H1 (cell line): ENCODE measurements at regions not wholly inside any gene's neighbourhood (a gene's known extent, or its start where the extent isn't known, plus 50 kb on each side); places are given as distances from the start of the nearest gene placed in this dataset.

ENCODE experiments used
- BRCA1 ChIP-seq: IDR thresholded peaks from 2 replicates; pipeline ENCODE4 v1.6.1; 2012; ENCODE audit warnings: low read depth, low read length, improper control_type of control experiment
- CBX5 ChIP-seq: fragments of 300-800, 300-1000 bp; sonication (generic); IDR thresholded peaks from 2 replicates; pipeline ENCODE4 v1.7.1; 2016; ENCODE audit warnings: antibody characterized with exemption, low read length, low read depth
- CHD2 ChIP-seq: IDR thresholded peaks from 2 replicates; pipeline ENCODE4 v1.6.1; 2012; ENCODE audit warnings: low read length, improper control_type of control experiment
- GABPA ChIP-seq: IDR thresholded peaks from 2 replicates; pipeline ENCODE4 v1.6.1; 2011; ENCODE audit warnings: mild to moderate bottlenecking, low read length, moderate library complexity, borderline replicate concordance; ENCODE audit not compliant: insufficient read depth
- POU5F1 ChIP-seq: IDR thresholded peaks from 2 replicates; pipeline ENCODE4 v1.6.1; 2011; ENCODE audit warnings: low read depth, mild to moderate bottlenecking, low read length, moderate library complexity
- RBBP5 ChIP-seq: IDR thresholded peaks from 2 replicates; pipeline ENCODE4 v1.7.1; 2012; ENCODE audit warnings: low read depth, mild to moderate bottlenecking, inconsistent platforms, low read length, moderate library complexity, borderline replicate concordance
- YY1 ChIP-seq: IDR thresholded peaks from 2 replicates; pipeline ENCODE4 v1.6.1; 2011; ENCODE audit warnings: low read depth, mild to moderate bottlenecking, low read length
- TF ChIP-seq, protein P1 (sequence below): IDR thresholded peaks from 2 replicates; pipeline ENCODE4 v1.6.1; 2011; ENCODE audit warnings: low read depth, mild to moderate bottlenecking, low read length; ENCODE audit not compliant: insufficient read depth
- TF ChIP-seq, protein P2 (sequence below): fragments of 300-600 bp; sonication (generic); IDR thresholded peaks from 2 replicates; pipeline ENCODE4 v1.7.1; 2012; ENCODE audit warnings: low read length, moderate library complexity, mild to moderate bottlenecking, inconsistent platforms; ENCODE audit not compliant: insufficient replicate concordance

DNA sequence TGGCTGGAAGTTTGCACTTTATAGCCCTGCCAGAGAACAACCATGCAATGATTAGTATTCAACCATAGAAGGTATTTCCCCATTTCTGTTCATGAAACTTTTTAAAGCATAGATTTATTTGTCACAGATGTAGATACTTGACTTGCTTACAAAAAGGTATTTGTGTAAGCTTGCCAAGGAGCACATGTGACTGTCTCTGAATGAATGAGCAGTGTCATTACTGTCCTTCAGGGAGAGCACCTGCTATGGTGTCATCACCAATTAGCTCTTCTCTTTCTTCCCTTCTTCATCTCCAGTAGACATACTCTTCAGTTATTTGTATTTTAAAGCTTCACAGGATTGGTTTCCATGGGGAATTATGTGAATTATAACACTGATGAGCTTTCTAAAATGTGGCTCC lies 1064.7 kb upstream of the GRIA3 start (continued):
- no peak for TF ChIP-seq BRCA1
- no peak for TF ChIP-seq GABPA
- no peak for TF ChIP-seq RBBP5
- TF ChIP-seq, protein P1, sequence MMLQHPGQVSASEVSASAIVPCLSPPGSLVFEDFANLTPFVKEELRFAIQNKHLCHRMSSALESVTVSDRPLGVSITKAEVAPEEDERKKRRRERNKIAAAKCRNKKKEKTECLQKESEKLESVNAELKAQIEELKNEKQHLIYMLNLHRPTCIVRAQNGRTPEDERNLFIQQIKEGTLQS = no peak
- TF ChIP-seq CHD2 = no peak
- no peak for TF ChIP-seq POU5F1
- TF ChIP-seq CBX5 = no peak
- TF ChIP-seq, protein P2, sequence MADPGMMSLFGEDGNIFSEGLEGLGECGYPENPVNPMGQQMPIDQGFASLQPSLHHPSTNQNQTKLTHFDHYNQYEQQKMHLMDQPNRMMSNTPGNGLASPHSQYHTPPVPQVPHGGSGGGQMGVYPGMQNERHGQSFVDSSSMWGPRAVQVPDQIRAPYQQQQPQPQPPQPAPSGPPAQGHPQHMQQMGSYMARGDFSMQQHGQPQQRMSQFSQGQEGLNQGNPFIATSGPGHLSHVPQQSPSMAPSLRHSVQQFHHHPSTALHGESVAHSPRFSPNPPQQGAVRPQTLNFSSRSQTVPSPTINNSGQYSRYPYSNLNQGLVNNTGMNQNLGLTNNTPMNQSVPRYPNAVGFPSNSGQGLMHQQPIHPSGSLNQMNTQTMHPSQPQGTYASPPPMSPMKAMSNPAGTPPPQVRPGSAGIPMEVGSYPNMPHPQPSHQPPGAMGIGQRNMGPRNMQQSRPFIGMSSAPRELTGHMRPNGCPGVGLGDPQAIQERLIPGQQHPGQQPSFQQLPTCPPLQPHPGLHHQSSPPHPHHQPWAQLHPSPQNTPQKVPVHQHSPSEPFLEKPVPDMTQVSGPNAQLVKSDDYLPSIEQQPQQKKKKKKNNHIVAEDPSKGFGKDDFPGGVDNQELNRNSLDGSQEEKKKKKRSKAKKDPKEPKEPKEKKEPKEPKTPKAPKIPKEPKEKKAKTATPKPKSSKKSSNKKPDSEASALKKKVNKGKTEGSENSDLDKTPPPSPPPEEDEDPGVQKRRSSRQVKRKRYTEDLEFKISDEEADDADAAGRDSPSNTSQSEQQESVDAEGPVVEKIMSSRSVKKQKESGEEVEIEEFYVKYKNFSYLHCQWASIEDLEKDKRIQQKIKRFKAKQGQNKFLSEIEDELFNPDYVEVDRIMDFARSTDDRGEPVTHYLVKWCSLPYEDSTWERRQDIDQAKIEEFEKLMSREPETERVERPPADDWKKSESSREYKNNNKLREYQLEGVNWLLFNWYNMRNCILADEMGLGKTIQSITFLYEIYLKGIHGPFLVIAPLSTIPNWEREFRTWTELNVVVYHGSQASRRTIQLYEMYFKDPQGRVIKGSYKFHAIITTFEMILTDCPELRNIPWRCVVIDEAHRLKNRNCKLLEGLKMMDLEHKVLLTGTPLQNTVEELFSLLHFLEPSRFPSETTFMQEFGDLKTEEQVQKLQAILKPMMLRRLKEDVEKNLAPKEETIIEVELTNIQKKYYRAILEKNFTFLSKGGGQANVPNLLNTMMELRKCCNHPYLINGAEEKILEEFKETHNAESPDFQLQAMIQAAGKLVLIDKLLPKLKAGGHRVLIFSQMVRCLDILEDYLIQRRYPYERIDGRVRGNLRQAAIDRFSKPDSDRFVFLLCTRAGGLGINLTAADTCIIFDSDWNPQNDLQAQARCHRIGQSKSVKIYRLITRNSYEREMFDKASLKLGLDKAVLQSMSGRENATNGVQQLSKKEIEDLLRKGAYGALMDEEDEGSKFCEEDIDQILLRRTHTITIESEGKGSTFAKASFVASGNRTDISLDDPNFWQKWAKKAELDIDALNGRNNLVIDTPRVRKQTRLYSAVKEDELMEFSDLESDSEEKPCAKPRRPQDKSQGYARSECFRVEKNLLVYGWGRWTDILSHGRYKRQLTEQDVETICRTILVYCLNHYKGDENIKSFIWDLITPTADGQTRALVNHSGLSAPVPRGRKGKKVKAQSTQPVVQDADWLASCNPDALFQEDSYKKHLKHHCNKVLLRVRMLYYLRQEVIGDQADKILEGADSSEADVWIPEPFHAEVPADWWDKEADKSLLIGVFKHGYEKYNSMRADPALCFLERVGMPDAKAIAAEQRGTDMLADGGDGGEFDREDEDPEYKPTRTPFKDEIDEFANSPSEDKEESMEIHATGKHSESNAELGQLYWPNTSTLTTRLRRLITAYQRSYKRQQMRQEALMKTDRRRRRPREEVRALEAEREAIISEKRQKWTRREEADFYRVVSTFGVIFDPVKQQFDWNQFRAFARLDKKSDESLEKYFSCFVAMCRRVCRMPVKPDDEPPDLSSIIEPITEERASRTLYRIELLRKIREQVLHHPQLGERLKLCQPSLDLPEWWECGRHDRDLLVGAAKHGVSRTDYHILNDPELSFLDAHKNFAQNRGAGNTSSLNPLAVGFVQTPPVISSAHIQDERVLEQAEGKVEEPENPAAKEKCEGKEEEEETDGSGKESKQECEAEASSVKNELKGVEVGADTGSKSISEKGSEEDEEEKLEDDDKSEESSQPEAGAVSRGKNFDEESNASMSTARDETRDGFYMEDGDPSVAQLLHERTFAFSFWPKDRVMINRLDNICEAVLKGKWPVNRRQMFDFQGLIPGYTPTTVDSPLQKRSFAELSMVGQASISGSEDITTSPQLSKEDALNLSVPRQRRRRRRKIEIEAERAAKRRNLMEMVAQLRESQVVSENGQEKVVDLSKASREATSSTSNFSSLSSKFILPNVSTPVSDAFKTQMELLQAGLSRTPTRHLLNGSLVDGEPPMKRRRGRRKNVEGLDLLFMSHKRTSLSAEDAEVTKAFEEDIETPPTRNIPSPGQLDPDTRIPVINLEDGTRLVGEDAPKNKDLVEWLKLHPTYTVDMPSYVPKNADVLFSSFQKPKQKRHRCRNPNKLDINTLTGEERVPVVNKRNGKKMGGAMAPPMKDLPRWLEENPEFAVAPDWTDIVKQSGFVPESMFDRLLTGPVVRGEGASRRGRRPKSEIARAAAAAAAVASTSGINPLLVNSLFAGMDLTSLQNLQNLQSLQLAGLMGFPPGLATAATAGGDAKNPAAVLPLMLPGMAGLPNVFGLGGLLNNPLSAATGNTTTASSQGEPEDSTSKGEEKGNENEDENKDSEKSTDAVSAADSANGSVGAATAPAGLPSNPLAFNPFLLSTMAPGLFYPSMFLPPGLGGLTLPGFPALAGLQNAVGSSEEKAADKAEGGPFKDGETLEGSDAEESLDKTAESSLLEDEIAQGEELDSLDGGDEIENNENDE = no peak
- TF ChIP-seq YY1 = no peak
